ENCODE measurements at regions not wholly inside any gene's neighbourhood (a gene's known extent, or its start where the extent isn't known, plus 50 kb on each side); places are given as distances from the start of the nearest gene placed in this dataset.
"Not testable (repeated sequence)": the region's sequence is repeated elsewhere in the genome, so short reads cannot be mapped to it uniquely, and the experiment has no call there.

DNA sequence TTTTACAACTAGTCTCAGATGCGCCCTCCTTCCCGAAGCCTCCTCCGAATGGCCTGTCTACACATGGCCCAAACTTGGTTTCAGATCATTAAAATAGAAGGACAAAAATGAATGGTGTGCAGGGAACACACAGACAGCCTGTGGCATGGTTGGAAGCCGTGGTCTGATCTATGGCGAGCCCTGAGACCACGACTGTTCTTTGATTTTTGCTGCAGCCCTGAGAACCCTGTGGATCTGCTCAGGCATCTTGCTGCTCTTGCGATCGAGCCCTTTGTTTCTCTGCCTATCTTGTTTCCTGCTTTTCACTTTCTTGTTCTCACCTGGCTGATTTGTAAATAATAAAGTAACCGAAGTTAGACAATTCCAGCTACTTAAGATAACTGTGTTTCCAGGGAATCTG, 57.0 kb upstream of the NBPF15 start:
- TF ChIP-seq, protein P1, sequence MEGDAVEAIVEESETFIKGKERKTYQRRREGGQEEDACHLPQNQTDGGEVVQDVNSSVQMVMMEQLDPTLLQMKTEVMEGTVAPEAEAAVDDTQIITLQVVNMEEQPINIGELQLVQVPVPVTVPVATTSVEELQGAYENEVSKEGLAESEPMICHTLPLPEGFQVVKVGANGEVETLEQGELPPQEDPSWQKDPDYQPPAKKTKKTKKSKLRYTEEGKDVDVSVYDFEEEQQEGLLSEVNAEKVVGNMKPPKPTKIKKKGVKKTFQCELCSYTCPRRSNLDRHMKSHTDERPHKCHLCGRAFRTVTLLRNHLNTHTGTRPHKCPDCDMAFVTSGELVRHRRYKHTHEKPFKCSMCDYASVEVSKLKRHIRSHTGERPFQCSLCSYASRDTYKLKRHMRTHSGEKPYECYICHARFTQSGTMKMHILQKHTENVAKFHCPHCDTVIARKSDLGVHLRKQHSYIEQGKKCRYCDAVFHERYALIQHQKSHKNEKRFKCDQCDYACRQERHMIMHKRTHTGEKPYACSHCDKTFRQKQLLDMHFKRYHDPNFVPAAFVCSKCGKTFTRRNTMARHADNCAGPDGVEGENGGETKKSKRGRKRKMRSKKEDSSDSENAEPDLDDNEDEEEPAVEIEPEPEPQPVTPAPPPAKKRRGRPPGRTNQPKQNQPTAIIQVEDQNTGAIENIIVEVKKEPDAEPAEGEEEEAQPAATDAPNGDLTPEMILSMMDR (IDR thresholded peaks at IDR 0.05) = not testable (repeated sequence)
- TF ChIP-seq E2F5 (CRISPR knock-in tag; IDR thresholded peaks at IDR 0.05); MAX (CRISPR knock-in tag; IDR thresholded peaks at IDR 0.05); CREB1 (CRISPR knock-in tag; IDR thresholded peaks at IDR 0.05); NR2C2 (CRISPR knock-in tag; IDR thresholded peaks at IDR 0.05); USF1 (CRISPR knock-in tag; IDR thresholded peaks at IDR 0.05); ZNF219 (CRISPR knock-in tag; IDR thresholded peaks at IDR 0.05; ENCODE audit: borderline replicate concordance): not testable (repeated sequence)
- TF ChIP-seq, protein P2, sequence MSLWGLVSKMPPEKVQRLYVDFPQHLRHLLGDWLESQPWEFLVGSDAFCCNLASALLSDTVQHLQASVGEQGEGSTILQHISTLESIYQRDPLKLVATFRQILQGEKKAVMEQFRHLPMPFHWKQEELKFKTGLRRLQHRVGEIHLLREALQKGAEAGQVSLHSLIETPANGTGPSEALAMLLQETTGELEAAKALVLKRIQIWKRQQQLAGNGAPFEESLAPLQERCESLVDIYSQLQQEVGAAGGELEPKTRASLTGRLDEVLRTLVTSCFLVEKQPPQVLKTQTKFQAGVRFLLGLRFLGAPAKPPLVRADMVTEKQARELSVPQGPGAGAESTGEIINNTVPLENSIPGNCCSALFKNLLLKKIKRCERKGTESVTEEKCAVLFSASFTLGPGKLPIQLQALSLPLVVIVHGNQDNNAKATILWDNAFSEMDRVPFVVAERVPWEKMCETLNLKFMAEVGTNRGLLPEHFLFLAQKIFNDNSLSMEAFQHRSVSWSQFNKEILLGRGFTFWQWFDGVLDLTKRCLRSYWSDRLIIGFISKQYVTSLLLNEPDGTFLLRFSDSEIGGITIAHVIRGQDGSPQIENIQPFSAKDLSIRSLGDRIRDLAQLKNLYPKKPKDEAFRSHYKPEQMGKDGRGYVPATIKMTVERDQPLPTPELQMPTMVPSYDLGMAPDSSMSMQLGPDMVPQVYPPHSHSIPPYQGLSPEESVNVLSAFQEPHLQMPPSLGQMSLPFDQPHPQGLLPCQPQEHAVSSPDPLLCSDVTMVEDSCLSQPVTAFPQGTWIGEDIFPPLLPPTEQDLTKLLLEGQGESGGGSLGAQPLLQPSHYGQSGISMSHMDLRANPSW (CRISPR knock-in tag; conservative IDR thresholded peaks at IDR 0.05; ENCODE audit: low read depth) = not testable (repeated sequence)

All from WTC11 (cell line).